ENCODE measurements at regions not wholly inside any gene's neighbourhood (a gene's known extent, or its start where the extent isn't known, plus 50 kb on each side); places are given as distances from the start of the nearest gene placed in this dataset.

DNA sequence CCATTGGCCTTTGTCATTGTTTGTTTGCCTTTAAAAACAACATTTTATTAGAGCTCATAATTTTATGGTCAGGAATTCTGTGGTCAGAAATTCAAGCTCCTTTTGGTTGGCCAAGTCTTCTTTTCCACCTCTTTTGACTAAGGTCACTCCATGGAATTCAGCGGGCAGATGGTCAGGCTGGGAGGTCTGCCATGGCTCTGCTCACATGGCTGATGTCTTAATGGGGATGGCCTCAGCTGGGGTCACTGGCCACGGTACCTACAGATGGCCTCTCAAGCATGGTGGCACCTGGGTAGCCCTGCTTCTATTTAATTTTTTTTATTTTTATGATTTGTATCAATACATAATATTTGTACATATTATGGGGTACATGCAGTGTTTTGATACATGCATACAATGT, 360.8 kb upstream of the MCTP2 start:
- TF ChIP-seq, protein P1, sequence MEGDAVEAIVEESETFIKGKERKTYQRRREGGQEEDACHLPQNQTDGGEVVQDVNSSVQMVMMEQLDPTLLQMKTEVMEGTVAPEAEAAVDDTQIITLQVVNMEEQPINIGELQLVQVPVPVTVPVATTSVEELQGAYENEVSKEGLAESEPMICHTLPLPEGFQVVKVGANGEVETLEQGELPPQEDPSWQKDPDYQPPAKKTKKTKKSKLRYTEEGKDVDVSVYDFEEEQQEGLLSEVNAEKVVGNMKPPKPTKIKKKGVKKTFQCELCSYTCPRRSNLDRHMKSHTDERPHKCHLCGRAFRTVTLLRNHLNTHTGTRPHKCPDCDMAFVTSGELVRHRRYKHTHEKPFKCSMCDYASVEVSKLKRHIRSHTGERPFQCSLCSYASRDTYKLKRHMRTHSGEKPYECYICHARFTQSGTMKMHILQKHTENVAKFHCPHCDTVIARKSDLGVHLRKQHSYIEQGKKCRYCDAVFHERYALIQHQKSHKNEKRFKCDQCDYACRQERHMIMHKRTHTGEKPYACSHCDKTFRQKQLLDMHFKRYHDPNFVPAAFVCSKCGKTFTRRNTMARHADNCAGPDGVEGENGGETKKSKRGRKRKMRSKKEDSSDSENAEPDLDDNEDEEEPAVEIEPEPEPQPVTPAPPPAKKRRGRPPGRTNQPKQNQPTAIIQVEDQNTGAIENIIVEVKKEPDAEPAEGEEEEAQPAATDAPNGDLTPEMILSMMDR (IDR thresholded peaks at IDR 0.05): no peak
- TF ChIP-seq POLR2A (IDR thresholded peaks at IDR 0.05): no peak
